Uterus (tissue), 3 donors: ENCODE measurements at regions not wholly inside any gene's neighbourhood (a gene's known extent, or its start where the extent isn't known, plus 50 kb on each side); places are given as distances from the start of the nearest gene placed in this dataset.

Experiments used
- DNase-seq, 2 donors: peaks; one replicate each; pipeline ENCODE4 v3.0.0-alpha.2; 2019 to 2020
- H3K27ac ChIP-seq, 2 donors: fragments of 200-600 bp; sonication (generic); 1 replicate in 1 of 2; 2 replicates in 1 of 2; pipeline ENCODE4 v1.5.1; 2016 to 2018
- H3K27me3 ChIP-seq, 2 donors: fragments of 200-600 bp; sonication (generic); one replicate each; pipeline ENCODE4 v1.5.1; 2018 to 2019; ENCODE audit warnings: control low read depth in 1 of 2
- H3K36me3 ChIP-seq, 2 donors: fragments of 200-600 bp; sonication (generic); one replicate each; pipeline ENCODE4 v1.5.1; 2019; ENCODE audit warnings: control low read depth in 1 of 2
- H3K4me1 ChIP-seq, 2 donors: fragments of 200-600 bp; sonication (generic); one replicate each; pipeline ENCODE4 v1.5.1; 2018 to 2019; ENCODE audit warnings: control low read depth in 1 of 2
- H3K4me3 ChIP-seq, 2 donors: fragments of 200-600 bp; sonication (generic); 1 replicate in 1 of 2; 2 replicates in 1 of 2; pipeline ENCODE4 v1.5.1; 2018 to 2019; ENCODE audit warnings: mild to moderate bottlenecking in 1 of 2
- H3K9me3 ChIP-seq, 2 donors: fragments of 200-600 bp; sonication (generic); one replicate each; pipeline ENCODE4 v1.5.1; 2019; ENCODE audit warnings: control low read depth in 1 of 2
- CTCF ChIP-seq, 4 experiments: fragments of 200-600 bp in 2 of 4; fragments of 450-650 bp in 2 of 4; sonication (generic) in 2 of 4; IDR thresholded peaks; one replicate each; pipeline ENCODE4 v1.5.1; 2016 to 2019; ENCODE audit warnings: antibody characterized with exemption in 4 of 4, mild to moderate bottlenecking in 2 of 4, moderate library complexity in 1 of 4
- POLR2A ChIP-seq, 2 donors: fragments of 450-650 bp; IDR thresholded peaks; one replicate each; pipeline ENCODE4 v1.6.1; 2016; ENCODE audit warnings: antibody characterized with exemption in 2 of 2, mild to moderate bottlenecking in 1 of 2, moderate library complexity in 1 of 2
- intact Hi-C: fragments of 100-400 bp; cut with DNase I; formaldehyde crosslinking; loops from one replicate; pipeline ENCODE4 v1.15.1; 2023; ENCODE audit warnings: low total_unique reads
- donor health status: DM: yes; HTN: yes; CAD: no.

- H3K36me3 ChIP-seq, result no peaks in the 10 kb centered on the region
- no peaks in the 10 kb centered on the region for H3K4me1 ChIP-seq
- no peak overlapping the region for H3K4me3 ChIP-seq
- DNase-seq, result no peak
- intact Hi-C loops, result no loop called here
- no peaks in the 10 kb centered on the region for H3K27me3 ChIP-seq
- H3K9me3 ChIP-seq, result no peaks in the 10 kb centered on the region
- no peak overlapping the region for H3K27ac ChIP-seq
- TF ChIP-seq POLR2A (IDR thresholded peaks at IDR 0.05) (no peak), CTCF (IDR thresholded peaks at IDR 0.05) (no peak)
Measured at GRCh38 chr2:13010283-13010682, 293.5 kb downstream of the TRIB2 start.

- H3K36me3 ChIP-seq, result no peaks in the 10 kb centered on the region
- no peak overlapping the region for H3K27ac ChIP-seq
- TF ChIP-seq CTCF (IDR thresholded peaks at IDR 0.05) (no peak), POLR2A (IDR thresholded peaks at IDR 0.05) (no peak)
- intact Hi-C loops, result no loop called here
- H3K27me3 ChIP-seq, result no peaks in the 10 kb centered on the region
- H3K4me1 ChIP-seq, result no peaks in the 10 kb centered on the region
- no peaks in the 10 kb centered on the region for H3K9me3 ChIP-seq
- H3K4me3 ChIP-seq, result no peak overlapping the region
- DNase-seq, result no peak
Measured at GRCh38 chr2:13014783-13015182, 298.0 kb downstream of the TRIB2 start.

GRCh38 chr2:13015532-13016320 lies 299.0 kb downstream of the TRIB2 start:
- H3K36me3 ChIP-seq, result no peaks in the 10 kb centered on the region
- no peak for DNase-seq
- no peak overlapping the region for H3K4me3 ChIP-seq
- intact Hi-C loops, result no loop called here
- no peak overlapping the region for H3K27ac ChIP-seq
- H3K27me3 ChIP-seq, result no peaks in the 10 kb centered on the region
- no peaks in the 10 kb centered on the region for H3K4me1 ChIP-seq
- TF ChIP-seq CTCF (IDR thresholded peaks at IDR 0.05) (no peak), POLR2A (IDR thresholded peaks at IDR 0.05) (no peak)
- no peaks in the 10 kb centered on the region for H3K9me3 ChIP-seq

- Histone ChIP-seq H3K27ac (no peak overlapping the region), H3K9me3 (no peaks in the 10 kb centered on the region), H3K27me3 (no peaks in the 10 kb centered on the region), H3K36me3 (no peaks in the 10 kb centered on the region), H3K4me3 (no peak overlapping the region), H3K4me1 (no peaks in the 10 kb centered on the region)
- intact Hi-C loops, result no loop called here
- no peak for DNase-seq
- TF ChIP-seq POLR2A (IDR thresholded peaks at IDR 0.05), result no peak
Measured at GRCh38 chr2:13018490-13018889, 301.8 kb downstream of the TRIB2 start.

GRCh38 chr2:13019781-13020180 lies 303.0 kb downstream of the TRIB2 start:
- TF ChIP-seq POLR2A (IDR thresholded peaks at IDR 0.05) (no peak), CTCF (IDR thresholded peaks at IDR 0.05) (no peak)
- Histone ChIP-seq H3K27me3 (no peaks in the 10 kb centered on the region), H3K4me1 (no peaks in the 10 kb centered on the region), H3K9me3 (no peaks in the 10 kb centered on the region), H3K36me3 (no peaks in the 10 kb centered on the region), H3K27ac (no peak overlapping the region), H3K4me3 (no peak overlapping the region)
- DNase-seq, result no peak
- intact Hi-C loops, result no loop called here
